Occipital lobe (tissue), 1 donor: ENCODE measurements at regions not wholly inside any gene's neighbourhood (a gene's known extent, or its start where the extent isn't known, plus 50 kb on each side); places are given as distances from the start of the nearest gene placed in this dataset.
A peak's percentile ranks its signal among the peaks of the same experiment; 100 is the strongest.

ENCODE experiments used
- DNase-seq: peaks from one replicate; lab custom pipeline; 2025; lab: John Stamatoyannopoulos, UW

DNA sequence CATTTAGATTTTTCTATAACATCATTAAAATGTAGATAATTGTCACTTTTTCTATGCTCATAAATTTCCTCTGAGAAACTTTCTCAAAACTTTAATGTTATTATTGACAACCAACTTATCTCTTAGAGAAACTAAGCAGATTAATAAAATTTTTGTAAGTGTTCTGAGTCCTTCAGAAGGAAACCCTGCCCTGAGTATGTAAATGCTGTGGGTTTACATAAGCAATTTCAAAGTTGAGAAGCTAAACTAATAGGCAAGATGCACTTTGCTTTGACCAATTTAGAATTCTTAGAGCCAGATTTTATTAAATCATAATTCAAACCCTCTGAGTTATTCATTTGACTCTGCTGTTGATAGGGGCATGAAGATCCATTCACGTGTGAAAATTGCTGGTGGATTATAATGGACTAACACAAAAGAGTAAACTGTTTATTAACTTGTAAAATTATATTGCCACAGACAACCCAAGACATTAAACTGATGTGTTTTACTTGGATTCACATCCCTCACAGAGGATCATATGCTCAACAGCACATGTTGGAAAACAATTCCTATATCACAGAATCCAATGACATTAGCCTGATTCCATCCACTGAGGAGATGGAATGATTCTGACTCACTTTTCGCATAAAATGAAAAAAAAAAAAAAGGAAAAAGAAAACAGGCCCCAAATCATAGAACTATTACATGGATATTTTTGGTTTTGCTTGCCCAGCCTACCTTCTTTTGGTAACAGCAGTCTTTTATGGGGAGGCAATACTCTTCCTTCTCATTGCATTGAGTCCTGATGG is 453.7 kb upstream of the HTR2A start:
- no peak for DNase-seq

DNA sequence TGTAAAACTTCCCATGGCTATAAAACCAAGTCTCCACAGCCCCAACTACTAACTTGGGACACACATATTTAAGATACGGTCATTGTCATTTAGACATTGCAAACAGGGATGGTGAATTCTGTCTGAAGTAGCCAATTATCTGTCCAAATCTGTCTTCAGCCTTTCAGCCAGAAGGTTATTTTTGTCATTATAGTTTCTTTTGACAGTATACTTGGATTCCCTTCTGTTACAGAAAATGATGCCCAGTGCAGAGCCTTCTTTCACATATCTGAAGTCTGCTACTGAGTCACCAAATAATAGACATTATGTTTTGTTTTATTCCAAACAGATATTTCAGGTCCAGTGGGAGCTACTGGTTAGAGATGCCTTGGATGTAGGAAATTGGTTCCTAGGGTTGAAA is 452.4 kb upstream of the HTR2A start:
- no peak for DNase-seq

DNA sequence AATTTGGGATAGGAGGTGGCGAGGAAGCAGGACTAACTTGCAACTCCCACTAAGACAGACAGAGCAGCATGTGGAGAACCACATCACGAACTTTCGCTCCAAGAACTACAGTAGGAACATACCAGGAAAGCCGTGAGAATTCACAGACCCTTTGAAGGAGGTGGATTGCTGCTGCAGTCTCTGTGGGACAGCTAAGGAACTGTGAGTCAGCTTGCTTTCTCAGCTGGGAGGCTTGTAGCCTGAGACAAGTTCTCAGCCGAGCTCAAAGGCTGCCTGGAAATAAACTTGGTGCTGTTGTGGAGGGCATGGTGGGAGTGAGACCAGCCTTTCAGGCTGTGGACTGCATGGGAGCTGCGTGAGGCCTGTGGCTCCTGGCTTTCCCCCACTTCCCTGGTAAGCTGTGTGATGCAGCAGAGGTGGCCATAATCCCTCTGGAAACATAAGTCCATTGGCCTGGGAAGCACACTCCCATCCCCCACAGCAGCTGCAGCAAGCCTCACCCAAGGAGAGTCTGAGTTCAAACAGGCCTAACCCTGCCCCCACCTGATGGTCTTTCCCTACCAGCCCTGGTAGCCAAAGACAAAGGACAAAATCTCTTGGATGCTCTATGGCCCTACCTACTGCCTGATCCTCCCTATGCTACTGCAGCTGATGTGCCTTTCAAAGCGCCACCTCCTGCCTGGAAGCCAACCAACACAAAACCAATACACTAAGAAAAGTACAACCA is 441.1 kb upstream of the HTR2A start:
- DNase-seq = no peak

DNA sequence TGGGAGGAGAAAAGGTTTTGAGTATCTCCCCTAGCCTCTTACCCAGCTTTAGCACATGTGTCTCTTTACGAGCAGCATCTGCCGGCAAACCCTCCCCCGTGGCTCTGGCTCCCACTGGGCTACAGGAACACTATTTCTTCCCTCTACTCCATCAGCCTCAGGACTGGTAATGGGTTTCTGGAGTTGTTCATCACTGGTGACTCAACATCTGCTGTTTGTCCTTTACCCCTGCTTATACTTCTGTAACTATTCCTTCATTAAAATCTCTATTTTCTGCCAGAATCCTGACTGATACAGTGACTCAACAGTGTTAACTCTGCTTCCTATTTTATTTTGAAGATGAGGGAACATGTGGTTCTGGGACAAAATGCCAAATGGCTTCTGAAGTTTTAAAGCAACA is 437.3 kb upstream of the HTR2A start:
- peak; percentile 53 for DNase-seq

DNA sequence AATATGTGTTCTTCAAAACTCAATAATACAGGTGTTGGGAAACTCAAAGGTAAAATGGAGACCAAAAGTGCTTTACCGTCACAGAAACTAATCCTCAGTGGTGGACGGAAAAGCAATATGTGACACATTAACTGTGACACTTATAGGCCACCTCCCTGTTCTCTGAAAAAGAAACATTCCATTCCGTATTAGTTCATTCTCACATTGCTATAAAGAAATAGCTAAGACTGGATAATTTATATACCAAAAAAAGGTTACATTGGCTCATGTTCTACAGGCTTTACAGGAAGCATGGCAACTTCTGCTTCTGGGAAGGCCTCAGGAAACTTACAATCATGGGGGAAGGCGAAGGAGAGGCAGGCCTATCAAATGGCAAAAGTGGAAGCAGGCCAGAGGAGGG is 435.3 kb upstream of the HTR2A start:
- no peak for DNase-seq

DNA sequence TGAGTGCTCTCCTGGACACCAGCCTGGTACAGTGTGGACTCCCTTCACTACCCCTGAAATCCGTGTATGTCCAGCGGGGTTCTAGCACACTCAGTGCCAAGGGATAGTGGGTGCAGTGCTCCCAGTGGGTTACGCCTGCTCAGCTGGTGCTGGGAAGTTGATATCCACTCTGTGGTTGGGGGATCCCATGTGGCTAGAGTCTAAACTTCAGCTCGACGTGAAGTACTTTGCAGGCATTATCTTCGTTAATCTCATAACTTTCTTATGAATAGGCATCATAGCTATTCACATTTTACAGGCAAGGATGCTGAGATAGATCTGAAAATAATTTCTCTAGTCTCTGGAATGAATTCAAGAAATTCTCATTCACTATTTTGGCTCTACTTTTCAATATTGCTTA is 433.2 kb upstream of the HTR2A start:
- no peak for DNase-seq

DNA sequence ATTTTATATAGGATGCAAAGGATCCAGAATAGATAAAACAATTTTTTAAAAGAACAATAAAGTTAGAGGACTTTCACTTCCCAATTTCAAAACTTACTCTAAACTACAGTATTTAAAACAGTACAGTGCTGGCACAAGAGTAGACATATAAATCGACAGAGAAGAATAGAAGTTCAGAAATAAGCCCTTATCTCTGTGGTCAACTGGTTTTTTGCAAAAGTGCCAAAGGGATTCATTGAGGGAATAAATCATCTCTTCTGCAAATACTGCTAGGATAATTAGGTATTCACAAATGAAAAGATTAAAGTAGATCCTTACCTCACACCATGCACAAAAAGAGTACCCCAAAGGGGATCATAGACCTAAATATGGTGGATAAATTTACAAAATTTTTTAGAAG is 431.0 kb upstream of the HTR2A start:
- no peak for DNase-seq

DNA sequence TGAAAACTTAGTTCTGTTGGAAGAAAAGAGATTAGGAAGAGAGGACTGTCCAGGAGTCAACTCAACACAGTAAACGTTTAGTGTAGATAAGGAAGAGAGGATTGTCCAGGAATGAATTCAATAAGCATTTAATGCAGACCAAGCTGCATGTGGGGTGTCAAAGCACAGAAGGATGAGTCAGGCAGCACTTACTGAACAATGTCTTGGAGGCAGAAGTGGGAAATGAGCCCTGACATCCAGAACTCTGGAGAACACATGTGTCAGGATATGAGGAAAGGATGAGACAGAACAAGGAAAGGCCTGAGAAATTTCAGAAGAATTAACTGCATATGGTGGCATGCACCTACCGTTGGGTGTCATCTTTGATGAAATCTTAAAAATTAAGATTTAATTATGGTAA is 429.2 kb upstream of the HTR2A start:
- DNase-seq = no peak

DNA sequence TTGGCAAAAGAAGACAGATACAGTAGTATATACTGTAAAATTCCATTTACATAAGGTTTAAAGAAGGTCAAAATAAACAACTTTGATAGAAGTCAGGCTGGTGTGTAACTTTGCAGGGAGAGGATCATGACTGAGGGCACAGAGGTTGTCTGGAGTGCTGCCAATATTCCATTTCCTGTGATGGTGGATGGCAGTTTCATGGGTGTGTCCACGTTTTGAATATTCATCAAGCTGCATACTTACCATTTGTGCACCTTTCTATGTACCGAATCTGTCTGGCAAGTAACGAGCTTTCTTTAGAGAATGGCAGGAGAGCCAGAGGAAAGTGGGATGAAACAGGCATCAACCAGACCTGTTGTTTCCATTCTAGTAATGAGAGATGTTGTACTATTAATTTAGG is 420.5 kb upstream of the HTR2A start:
- no peak for DNase-seq

DNA sequence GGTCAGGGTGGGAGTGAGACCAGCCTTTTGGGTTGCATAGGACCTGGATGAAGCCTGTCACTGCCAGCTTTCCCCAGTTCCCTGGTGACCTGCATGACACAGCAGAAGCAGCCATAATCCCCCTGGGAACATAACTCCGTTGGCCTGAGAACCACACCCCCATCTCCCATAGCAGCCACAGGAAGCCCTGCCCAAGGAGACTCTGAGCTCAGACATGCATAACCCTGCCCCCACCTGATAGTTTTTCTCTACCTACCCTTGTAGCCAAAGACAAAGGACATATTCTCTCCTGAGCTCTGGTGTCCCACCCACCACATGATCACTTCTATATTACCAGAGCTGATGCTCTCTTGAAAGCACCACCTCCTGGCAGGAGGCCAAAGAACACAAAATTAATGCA is 413.5 kb upstream of the HTR2A start:
- DNase-seq = no peak

DNA sequence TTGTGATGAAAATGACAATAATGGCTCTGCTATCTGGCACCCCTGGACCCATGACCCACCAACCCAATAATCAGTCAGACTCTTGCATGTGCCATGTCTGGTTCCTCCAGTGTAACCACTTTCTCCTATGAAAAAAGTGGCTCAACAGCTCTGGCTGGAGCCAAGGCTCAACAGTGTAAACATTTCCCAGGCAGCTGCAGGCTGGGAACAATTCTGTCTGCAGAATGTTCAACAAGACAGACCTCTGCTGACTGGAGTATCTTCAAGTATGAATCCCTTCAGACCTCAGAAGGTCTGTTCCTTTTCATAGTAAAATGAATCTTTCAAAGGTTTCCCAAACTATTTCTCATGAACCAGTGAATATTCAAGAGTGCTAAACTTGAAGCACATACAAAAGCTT is 410.1 kb upstream of the HTR2A start:
- DNase-seq = no peak

DNA sequence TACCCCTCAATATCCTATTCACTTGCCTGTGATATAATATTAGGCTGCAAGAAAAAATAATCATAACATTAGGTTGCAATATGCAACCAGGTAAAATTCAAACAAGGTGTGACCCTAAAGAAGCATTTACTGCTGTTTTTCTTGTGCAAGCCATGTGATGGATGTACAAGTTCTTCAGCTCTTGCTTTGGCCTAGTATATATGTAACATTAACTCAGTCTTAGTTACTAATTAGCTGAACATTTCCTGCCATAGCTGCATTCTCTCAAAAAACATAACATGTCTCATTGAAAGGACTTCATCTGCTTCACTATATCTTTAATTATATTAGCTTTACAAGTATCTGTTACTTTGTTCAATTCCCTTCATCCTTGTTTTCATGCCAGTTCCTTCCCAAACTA is 406.8 kb upstream of the HTR2A start:
- no peak for DNase-seq

DNA sequence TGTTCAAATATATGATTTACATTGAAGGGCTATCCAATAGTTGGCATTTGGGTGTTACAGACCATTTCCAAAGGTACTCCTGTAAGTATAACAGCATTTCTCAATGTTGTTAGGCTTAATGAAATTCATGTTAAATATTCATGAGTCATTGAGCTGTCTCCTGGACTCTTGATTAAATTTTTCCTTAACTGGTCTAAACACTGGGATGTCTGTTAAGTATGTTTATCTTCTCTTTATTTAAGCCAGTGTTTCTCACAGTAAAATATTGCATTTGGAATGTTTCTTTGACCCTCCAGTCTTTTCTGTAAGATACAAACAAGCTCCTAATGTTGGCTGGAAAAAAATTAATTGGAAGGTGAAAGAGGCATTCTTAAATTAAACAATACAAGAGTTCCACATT is 402.5 kb upstream of the HTR2A start:
- no peak for DNase-seq

DNA sequence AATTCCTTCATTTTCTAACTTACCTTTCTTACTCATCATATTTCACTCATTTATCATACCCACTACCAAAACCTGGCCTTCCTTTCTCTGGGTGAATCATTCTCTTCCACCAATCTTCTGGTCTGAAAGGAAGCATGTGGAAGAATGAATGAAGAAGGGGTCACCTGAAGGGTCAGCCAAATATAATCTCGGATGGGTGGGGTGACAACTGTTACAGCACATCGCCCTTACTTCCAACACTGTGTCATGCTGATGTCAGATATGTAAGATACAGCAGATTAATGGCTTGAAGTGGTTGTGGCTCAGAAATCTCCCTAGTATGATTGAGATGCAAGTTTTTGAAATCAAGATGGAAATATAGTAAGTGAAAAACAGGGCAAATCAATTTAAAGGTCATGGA is 401.7 kb upstream of the HTR2A start:
- DNase-seq = no peak

DNA sequence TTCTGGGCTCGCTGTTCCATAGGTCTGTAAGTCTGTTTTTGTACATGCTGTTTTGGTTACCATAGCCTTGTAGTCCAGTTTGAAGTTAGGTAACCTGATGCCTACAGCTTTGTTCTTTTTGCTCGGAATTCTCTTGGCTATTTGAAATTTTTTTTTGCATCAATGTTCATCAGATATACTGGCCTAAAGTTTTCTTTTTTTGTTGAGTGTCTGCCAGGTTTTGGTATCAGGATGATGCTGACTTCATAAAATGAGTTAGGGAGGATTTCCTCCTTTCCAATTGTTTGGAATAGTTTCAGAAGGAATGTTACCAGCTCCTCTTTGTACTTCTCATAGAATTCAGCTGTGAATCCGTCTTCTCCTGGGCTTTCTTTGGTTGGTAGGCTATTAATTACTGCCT is 397.8 kb upstream of the HTR2A start:
- DNase-seq = no peak

DNA sequence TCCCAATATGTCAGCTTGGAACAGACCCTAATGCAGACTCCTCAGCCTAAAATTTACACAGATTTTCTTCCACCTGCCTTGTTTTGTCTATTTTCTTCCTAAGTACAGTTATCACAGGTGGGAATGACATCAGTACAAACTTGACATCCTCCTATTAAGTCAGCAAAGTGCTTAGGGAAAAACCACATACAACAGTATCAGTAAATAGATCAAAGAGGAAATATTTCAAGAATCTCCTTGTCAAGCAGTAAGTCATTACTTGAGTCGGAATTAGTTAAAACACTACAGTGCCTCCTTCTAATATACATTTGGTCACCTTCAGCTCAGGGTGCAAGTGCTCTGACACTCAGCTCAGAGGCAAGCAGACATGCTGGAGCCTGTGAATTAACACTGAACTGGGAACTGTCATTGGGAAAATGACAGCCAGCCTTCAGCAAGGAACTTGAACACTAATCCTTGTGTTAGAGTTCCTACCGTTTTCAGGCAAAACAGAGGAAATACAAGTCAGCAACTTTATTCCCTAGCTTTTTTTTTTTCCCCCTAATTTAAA is 394.3 kb upstream of the HTR2A start:
- DNase-seq = no peak

DNA sequence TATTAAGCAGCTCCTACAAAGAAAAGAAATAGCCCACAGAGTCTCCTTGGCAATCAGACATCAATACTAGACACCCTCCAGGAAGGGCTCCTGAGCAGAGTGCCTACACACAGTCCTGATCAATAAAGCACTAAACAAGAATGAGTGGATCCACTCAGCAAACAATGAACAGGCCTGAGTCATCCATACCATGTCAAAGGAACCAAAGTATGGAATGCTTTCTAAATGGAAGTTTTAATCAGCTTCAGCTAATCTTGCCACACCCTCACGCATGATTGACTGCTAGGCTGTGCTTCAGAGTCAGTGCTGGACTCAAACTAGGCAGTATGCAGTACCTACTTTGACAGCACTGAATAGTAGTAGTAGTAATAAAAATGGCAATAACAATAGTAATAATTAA is 392.7 kb upstream of the HTR2A start:
- DNase-seq = no peak

DNA sequence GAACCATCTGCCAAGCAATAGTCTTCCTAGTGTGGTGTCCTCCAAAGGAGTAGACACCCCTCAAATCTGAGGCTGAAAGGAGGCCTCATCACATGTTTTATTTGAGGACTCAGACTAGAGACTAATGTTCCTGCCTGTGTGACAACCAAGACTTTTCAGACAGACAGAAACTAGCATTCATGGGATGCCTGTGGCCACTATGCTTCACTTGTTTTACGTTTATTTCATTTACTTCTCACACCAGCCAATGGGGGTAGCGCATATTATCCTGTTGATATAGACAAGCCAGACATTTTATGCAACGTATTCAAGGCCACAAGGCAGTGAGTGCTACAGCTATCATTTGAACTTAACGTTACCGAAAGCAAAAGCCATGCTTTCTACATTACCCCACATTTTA is 391.7 kb upstream of the HTR2A start:
- DNase-seq = no peak

DNA sequence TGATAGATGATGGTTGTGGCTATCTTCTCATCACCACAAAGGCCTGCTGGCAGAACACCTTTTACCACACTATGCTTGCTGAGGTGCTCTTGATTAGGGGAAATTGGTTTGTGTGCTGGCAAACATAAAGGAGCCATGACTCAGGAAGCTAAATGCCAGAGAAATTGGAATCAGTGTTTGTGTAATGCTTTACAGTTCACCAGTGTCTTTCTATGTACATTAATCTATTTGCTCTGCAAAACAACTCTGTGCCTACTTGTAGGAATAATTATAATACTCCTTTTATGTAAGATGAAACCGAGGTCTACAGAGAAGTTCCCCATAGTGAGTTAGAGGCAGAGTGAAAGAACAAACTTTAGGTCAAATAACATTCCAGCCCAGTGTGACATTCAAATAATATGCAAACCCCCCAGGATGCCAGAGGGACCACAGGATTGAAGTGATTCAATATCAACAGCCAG is 390.5 kb upstream of the HTR2A start:
- no peak for DNase-seq

DNA sequence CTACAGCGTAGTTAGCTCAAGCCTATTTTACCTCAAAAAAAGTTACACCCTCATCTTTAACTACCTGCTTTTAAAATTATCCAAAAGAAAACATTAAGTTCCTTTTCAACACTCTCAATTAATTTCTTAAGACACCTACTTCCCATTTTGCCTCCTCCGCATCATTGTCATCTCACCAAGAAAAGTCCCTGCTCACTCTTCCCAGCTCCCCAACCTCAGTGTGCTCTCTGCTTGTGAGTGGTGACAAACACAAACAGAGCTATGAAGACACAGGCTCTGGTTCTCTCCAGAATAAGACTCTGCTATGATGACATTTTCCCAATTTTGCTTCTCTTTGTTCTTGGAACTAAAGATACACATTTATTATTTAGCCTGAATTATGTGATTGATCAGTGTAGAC is 385.1 kb upstream of the HTR2A start:
- DNase-seq = no peak

DNA sequence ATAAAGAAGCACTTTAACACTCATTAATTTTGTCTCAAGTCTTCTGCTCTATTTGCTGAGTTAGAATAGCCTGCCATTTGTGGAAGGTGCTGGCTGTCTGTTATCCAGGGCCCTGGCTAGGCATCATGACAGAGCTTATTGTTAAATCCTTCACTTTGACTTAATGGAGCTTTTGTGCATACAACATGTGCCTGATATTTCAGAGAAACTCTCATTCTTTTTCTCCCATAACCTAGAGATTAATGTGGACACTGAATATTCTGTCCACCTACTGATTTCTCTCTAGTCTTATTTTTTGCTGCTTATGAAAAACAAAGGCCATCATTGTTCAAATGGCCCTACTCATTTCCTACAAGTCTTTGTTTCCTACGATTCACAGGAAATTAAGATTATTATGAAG is 383.1 kb upstream of the HTR2A start:
- no peak for DNase-seq

DNA sequence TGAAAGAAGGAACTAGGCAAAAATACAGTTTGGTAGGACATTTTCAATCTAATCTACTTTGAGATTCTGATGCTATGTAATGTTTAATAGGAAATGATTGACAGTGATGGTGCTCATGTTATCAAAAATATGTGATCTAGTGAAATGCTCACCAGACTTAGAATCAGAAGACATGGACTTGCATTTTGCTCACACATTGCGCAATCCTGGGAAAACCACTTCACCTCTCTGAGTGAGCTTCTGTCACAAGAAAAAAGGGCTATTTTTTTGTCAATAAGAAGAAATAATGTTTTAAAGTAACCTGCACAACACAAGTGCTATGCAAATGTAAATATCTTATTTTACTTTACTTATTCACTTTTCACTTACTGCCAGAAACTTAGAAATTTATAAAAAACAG is 380.9 kb upstream of the HTR2A start:
- no peak for DNase-seq

DNA sequence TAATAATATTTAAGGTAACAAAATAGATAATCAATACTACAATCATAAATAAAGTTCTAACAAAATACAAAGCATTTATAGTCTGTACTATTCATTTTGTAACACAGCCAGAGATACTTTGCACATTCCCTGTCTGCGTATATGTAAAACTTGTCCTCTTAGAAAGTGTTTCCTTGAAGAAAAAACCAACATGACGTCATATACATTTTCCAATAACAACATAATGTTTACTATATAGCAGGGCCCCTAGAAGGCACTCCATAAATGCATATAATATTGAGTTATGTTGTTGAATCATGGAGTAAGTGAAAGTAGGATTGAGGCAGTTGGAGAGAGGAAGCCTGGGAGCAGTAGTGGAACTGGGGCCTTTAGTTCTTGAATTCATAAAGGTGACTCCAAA is 371.4 kb upstream of the HTR2A start:
- no peak for DNase-seq
